Lower lobe of right lung (tissue), 2 donors: ENCODE measurements at regions not wholly inside any gene's neighbourhood (a gene's known extent, or its start where the extent isn't known, plus 50 kb on each side); places are given as distances from the start of the nearest gene placed in this dataset.

ENCODE experiments used
- ATAC-seq, 2 donors: fragments of 200-7000 bp; cut with Tn5 transposase; one replicate each; pipeline ENCODE4 v1.9.1; 2020 to 2022; ENCODE audit warnings: mild to moderate bottlenecking in 2 of 2, moderate library complexity in 2 of 2
- DNase-seq: peaks from one replicate; pipeline ENCODE4 v3.0.0-alpha.2; 2020
- H3K27ac ChIP-seq: fragments of 200-600 bp; one replicate; pipeline ENCODE4 v1.8.0; 2022
- H3K27me3 ChIP-seq: fragments of 200-600 bp; one replicate; pipeline ENCODE4 v1.8.0; 2022; ENCODE audit warnings: low read depth
- H3K36me3 ChIP-seq: fragments of 200-600 bp; one replicate; pipeline ENCODE4 v1.8.0; 2022; ENCODE audit warnings: mild to moderate bottlenecking
- H3K4me1 ChIP-seq: fragments of 200-600 bp; one replicate; pipeline ENCODE4 v1.8.0; 2022
- H3K4me3 ChIP-seq: fragments of 200-600 bp; one replicate; pipeline ENCODE4 v1.8.0; 2022; ENCODE audit warnings: mild to moderate bottlenecking
- H3K9me3 ChIP-seq: fragments of 200-600 bp; one replicate; pipeline ENCODE4 v1.8.0; 2022
- CTCF ChIP-seq: fragments of 200-600 bp; IDR thresholded peaks from one replicate; pipeline ENCODE4 v1.8.0; 2022; ENCODE audit warnings: antibody characterized with exemption, mild to moderate bottlenecking
- intact Hi-C: fragments of 100-400 bp; cut with DNase I; formaldehyde crosslinking; loops from one replicate; pipeline ENCODE4 v1.11.0; 2022
- donor health status: DM: no; HTN: yes; CAD: no; lungs with severe emphysema.

DNA sequence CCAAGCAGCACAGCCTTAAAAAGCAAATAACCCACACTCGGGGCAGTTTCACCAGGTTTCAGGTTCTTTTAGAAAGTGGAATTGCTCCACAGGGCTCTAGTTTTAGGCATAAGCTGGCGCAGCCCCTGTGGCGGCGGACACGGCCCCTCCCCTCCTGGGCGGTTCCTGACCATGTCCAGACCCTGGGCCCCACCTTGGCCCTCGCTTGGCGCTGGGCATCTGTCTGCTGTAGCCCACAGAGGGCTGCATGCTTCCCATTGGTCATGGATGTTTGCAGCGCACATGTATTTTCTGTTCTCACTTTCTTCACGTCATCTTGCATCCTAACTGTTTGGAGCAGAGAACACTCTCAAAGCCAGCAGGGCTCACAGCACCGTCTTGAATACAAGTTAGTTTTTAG lies 244.3 kb downstream of the BRD1 start:
- intact Hi-C loops: no loop called here
- Histone ChIP-seq H3K9me3 (peaks cover 5% of the 10 kb centered on the region), H3K36me3 (no peaks in the 10 kb centered on the region), H3K27ac (no peak overlapping the region), H3K27me3 (no peaks in the 10 kb centered on the region), H3K4me3 (no peak overlapping the region), H3K4me1 (no peaks in the 10 kb centered on the region)
- ATAC-seq (no peak), DNase-seq (no peak)
- no peak for TF ChIP-seq CTCF

GRCh38 chr22:49582678-49583077 lies 245.0 kb downstream of the BRD1 start:
- H3K4me1 ChIP-seq: no peaks in the 10 kb centered on the region
- no peak overlapping the region for H3K27ac ChIP-seq
- intact Hi-C loops: no loop called here
- peaks cover 5% of the 10 kb centered on the region for H3K9me3 ChIP-seq
- H3K4me3 ChIP-seq: no peak overlapping the region
- no peaks in the 10 kb centered on the region for H3K36me3 ChIP-seq
- DNase-seq (peak; percentile 36), ATAC-seq (no peak)
- TF ChIP-seq CTCF: no peak
- no peaks in the 10 kb centered on the region for H3K27me3 ChIP-seq

DNA sequence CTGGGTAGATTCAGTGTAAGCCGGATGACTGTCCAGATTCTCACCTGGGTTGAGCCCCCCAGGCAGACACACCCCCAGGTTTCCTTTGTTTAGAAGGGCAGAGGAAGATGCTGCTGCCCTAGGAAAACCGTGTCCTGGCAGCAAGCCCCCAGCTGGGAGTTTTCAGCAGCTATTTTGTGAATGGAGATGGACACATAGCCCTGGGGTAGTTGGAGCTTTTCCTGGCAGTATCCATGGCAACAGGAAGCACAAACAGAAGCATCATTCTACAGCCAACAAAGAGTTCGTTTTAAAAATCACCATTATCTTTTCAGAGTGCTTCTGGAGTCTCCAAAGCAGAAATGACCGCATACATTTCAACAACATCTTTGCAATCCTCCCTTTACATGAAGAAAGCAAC lies 245.5 kb downstream of the BRD1 start:
- DNase-seq (no peak), ATAC-seq (no peak)
- TF ChIP-seq CTCF: no peak
- Histone ChIP-seq H3K27me3 (no peaks in the 10 kb centered on the region), H3K27ac (no peak overlapping the region), H3K36me3 (no peaks in the 10 kb centered on the region), H3K4me1 (no peaks in the 10 kb centered on the region), H3K4me3 (no peak overlapping the region), H3K9me3 (peaks cover 5% of the 10 kb centered on the region)
- intact Hi-C loops: no loop called here

DNA sequence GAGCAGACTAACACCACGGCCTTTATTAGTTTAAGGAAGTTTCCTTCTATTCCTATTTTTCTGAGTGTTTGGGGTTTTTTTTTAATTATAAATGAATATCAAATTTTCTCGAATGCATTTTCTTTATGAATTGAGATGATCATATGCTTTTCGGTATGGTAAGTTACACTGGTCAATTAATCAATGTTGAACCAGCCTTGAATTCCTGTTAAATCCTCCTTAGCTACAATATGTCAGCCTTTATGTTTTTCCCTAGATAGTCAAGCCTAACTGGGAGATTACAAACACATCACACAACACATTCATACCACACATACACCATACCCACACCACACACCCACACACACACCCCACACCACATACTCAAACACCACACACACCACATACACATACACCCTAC lies 247.6 kb downstream of the BRD1 start:
- Histone ChIP-seq H3K9me3 (peaks cover 5% of the 10 kb centered on the region), H3K27ac (no peak overlapping the region), H3K27me3 (no peaks in the 10 kb centered on the region), H3K4me1 (no peaks in the 10 kb centered on the region), H3K36me3 (no peaks in the 10 kb centered on the region), H3K4me3 (no peak overlapping the region)
- DNase-seq: no peak
- intact Hi-C loops: no loop called here
- no peak for TF ChIP-seq CTCF
- ATAC-seq: no peak

- Histone ChIP-seq H3K27ac (no peak overlapping the region), H3K4me3 (no peak overlapping the region), H3K9me3 (peaks cover 5% of the 10 kb centered on the region), H3K4me1 (no peaks in the 10 kb centered on the region), H3K27me3 (no peaks in the 10 kb centered on the region), H3K36me3 (no peaks in the 10 kb centered on the region)
- no peak for ATAC-seq
- intact Hi-C loops: no loop called here
- TF ChIP-seq CTCF: no peak
- peak; percentile 33 for DNase-seq
Measured at GRCh38 chr22:49577168-49578060, 250.3 kb downstream of the BRD1 start.
